HG03095 (cell line): ENCODE measurements at regions not wholly inside any gene's neighbourhood (a gene's known extent, or its start where the extent isn't known, plus 50 kb on each side); places are given as distances from the start of the nearest gene placed in this dataset.
"Not testable (repeated sequence)": the region's sequence is repeated elsewhere in the genome, so short reads cannot be mapped to it uniquely, and the experiment has no call there.

Source experiments
- ATAC-seq: cut with Tn5 transposase; IDR thresholded peaks from one replicate; pipeline ENCODE4 v1.9.1; 2021; ENCODE audit warnings: moderate library complexity; ENCODE audit not compliant: unreplicated experiment

DNA sequence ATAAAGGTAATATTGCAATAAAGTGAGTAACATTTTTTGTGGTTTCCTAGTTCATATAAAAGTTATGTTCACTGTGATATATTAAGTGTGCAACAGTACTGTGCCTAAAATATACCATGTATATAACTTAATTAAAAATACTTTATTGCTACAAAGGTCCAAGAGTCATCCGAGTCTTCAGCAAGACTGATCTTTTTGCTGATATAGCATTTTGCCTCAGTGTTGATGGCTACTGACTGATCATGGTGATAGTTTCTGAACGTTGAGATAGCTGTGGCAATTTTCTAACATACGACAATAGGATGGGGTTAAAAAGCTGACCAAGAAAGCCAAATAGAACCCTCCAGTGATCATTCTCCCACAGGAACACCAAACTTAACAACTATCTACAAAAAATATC lies 1302.7 kb downstream of the TECRL start:
- no peak for ATAC-seq

DNA sequence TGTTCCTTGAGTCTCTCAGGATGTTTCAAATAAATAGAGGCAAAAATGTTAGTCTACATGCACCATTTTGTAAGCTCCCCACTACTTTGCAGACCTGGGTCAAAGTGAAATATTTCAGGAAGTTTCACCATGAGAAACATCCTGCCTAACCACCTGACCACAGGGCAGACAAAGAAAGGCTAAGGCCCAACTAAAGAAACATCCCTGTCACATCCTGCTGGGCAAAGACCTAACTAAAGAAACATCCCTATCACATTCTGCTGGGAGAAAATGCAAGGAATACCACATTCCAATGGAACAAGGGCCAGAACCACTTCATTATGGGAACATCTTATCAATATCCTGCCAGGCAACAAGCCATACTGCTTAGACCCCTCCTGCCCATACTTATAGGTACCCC lies 1303.4 kb downstream of the TECRL start:
- ATAC-seq, result no peak

DNA sequence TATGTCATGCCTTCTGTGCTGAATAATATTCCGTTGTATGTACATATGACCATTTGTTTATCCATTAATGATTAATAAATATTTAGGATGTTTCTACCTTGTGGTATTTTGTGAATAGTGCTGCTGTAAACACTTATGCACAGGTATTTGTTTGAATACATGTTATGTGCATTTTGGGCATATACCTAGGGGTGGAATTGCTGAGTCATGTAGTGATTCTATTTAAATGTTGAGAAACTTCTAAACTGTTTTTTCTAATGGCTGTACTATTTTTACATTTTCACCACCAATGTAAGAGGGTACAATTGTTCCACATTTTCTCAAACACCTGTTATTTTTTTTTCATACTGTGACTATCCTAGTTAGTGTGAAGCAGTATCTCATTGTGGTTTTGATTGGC lies 1318.6 kb downstream of the TECRL start:
- ATAC-seq, result no peak

GRCh38 chr4:63085091-63085490 lies 1324.2 kb downstream of the TECRL start:
- ATAC-seq, result no peak

- no peak for ATAC-seq
These were observed 1328.3 kb downstream of the TECRL start for GRCh38 chr4:63080934-63081333.

GRCh38 chr4:63063760-63064159 lies 1345.5 kb downstream of the TECRL start:
- no peak for ATAC-seq

GRCh38 chr4:63062891-63063290 lies 1346.4 kb downstream of the TECRL start:
- not testable (repeated sequence) for ATAC-seq

- no peak for ATAC-seq
These were observed 1359.5 kb downstream of the TECRL start for GRCh38 chr4:63049726-63050125.

DNA sequence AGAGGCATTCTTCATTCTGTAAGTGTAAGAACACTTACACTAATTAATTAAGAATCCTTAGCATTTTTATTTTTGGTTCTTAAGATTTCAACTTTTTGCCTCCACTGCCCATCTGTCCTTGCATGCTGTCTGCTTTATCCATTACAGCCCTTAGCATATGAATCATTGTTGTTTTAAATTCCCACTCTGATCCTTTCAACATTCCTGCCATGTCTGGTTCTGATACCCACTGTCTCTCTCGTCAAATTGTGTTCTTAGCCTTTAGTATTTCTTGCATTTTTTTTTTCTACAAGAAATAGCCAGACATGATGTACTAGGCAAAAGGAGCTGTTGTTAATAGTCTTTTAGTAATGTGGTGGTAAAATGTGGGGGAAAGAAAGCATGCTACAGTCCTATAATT lies 1360.0 kb downstream of the TECRL start:
- no peak for ATAC-seq

DNA sequence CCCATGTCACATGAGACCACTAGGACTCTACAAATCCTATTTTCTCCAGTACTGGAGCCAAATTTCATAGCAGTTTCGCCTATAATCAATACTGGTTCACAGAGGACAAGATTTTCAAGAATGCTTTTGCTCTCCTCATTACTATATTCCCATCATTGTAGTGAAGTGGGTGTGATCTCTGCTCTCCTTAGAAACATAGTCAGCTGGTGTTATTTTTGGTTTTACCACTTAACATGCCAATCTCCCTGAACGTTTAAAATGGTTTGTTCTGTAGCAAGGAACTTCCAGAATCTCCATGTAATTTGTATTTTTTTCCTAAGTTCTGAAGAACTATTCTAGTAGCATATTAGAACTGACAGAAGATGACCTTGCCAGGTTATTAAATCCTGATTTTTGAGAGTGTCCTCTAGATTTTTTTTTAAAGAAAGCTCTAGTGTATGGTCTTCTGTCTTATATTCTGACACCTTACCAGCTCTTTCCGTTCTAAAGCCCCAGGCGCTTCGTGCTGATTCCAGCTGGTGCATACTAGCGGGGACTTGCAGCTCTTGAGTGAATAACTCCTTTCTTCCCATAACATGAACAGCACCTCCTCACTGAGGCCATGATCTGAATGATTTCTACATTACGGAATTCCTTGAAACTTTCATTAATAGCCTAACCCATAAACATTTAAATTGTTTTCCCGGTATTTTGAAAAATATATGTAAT lies 1372.9 kb downstream of the TECRL start:
- no peak for ATAC-seq

DNA sequence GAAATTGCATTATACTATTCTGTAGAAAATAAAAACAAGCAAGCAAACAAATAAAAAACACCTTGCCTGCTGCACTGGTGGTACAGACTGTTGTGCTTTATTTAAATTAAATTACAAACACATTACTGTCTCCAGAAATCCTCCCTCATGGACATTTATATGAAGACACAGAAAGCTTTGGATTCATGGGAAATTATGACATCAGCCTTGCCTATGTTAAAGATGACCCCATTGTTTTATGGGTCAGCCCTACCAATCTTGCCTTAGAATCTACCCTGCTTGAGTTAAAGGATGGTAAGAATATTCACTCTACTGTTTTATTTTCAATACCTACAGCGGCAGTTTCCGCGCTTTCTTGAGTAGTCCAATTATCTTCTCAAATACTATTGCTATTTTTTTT lies 1379.9 kb downstream of the TECRL start:
- ATAC-seq, result no peak

- no peak for ATAC-seq
These were observed 1388.6 kb downstream of the TECRL start for GRCh38 chr4:63020661-63021060.

DNA sequence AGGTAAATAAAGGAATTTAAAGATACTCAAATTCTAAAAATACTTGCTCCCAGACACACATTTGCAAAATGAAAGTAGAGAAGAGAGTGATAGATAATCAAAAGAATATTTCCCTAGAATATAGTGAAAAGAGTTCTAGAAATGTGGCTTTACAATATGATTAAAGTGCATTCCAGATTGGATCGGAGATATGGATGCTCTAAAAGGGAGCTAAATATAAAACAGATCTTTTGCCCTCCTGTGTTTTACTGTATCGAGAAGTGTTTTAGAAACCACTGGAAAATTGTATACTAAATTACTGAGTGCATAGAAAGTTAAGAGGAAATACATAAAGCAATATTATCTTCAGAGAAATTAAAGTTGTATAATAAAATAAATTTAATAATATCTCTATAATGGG lies 1392.0 kb downstream of the TECRL start:
- ATAC-seq, result no peak

GRCh38 chr4:62970846-62971245 lies 1438.4 kb downstream of the TECRL start:
- ATAC-seq, result no peak

DNA sequence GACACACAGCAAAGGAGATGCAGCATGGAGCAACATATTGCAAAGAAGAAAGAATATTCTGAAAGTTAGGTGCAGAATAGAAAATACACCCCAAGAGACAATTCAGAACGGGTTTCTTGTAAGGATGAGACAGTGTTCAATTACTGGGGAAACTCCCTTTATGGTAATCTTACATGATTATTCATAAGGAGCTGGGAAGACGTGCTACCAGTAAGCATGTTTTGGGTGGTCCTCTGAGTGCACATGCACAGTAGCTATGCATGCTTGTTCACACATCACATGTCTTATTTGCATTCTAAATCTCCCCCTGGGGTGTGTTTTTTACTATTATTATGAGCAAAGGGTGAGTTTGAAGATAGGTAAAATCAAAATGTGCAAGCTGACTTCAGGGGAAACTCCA lies 1448.8 kb downstream of the TECRL start:
- ATAC-seq, result no peak

GRCh38 chr4:62953752-62954151 lies 1455.5 kb downstream of the TECRL start:
- ATAC-seq, result no peak

DNA sequence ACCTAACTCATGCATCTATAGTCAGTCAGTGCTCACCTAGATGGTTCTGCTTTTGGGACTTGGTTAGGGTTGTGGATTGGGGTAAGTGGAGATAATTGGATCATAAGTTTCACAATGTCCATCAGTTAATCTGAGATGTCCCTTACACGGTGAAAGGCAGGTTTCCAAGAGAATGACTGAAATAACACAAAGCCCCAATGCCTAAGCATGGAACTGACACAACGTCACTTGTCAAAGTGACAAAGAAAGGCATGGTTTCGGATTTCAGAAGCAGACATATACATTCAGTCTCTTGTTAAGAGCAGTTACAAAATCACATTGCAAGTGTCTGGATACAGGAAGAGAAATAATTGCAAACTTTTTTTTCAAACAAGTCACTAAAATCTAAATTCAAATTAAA lies 1456.9 kb downstream of the TECRL start:
- ATAC-seq, result no peak

DNA sequence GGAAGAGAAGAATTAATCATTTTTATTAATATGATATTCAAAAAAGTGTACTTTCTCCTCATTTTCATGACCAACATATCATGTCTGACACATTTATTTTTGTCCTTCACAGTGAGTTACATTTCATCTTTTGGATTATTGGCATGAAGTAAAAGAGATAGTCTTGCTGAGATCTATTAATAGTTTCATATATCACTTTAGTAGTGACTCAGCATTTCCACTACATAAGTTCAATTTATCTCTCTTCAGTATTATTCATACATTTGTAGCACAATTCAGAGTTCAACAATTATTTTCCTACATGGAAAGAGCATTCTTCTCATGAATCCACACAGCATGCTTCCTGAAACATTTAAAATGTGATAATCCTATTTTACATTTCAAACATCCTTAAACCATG lies 1461.1 kb downstream of the TECRL start:
- ATAC-seq, result no peak

DNA sequence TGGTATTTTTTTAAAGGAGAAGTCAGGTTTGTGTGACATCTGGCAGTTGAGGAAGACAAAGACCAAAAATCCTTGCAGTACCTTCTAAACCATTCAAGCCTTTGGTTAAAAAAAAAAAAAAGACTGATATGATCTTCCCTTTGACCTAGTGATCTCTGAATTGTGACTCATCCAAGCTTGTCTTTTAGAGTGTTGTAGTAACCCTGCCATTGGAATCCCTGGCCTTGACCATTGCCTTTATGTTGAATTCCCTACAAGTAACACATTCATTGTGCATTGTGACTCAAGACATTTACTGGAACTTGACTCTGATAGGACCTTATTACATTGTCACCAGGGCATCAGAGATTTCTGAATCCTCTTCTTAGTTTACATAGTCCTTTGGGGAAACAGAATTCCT lies 1469.0 kb downstream of the TECRL start:
- no peak for ATAC-seq

DNA sequence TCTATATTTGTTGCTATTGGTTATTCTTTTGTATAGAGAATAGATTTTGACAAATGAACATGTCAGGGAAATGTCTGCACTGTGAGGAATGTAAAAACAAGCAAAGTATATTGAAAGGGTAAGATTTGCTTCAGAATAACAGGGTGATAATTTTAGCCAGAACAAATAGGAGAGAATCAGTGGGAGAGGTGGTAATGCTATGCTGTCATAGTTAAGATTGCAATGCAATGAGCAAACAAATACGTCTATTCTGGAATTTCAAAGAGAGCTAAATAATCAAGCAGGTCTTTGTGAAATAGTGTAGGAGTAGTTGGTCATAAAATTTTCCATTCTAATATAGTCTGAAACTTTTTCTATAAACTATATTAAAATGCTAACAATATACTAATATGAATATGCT lies 1478.4 kb downstream of the TECRL start:
- no peak for ATAC-seq

DNA sequence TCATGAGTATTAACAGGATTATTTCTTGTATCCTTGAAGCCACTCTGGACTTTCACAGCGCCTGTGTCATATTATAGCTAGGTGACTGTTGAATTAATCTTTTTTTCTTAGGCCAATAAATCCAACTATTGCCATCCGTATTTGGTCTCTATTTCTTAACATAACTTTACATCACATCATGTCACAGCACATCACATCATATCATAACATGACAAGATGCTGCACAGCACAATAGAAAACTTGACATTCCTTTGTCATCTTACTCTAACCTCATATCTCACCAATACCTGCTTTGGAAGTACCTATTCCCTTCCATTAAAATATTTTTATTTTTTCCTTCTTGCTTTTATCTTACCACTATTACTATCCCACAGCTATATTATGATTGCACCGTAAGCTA lies 1480.8 kb downstream of the TECRL start:
- no peak for ATAC-seq

GRCh38 chr4:62927574-62927973 lies 1481.7 kb downstream of the TECRL start:
- ATAC-seq, result no peak

GRCh38 chr4:62923783-62924182 lies 1485.5 kb downstream of the TECRL start:
- no peak for ATAC-seq
